ENCODE measurements at regions not wholly inside any gene's neighbourhood (a gene's known extent, or its start where the extent isn't known, plus 50 kb on each side); places are given as distances from the start of the nearest gene placed in this dataset.

- DNase-seq = no peak
Measured at GRCh38 chr9:79801459-79801858, 229.7 kb downstream of the TLE4 start.

GRCh38 chr9:79800578-79800977 lies 228.8 kb downstream of the TLE4 start:
- no peak for DNase-seq

- no peak for DNase-seq
Measured at GRCh38 chr9:79799691-79800335, 228.0 kb downstream of the TLE4 start.

- no peak for DNase-seq
Measured at GRCh38 chr9:79798450-79798849, 226.7 kb downstream of the TLE4 start.

- DNase-seq = no peak
Measured at GRCh38 chr9:79796411-79796810, 224.6 kb downstream of the TLE4 start.

- DNase-seq = no peak
Measured at GRCh38 chr9:79788662-79789061, 216.9 kb downstream of the TLE4 start.

GRCh38 chr9:79781263-79781662 lies 209.5 kb downstream of the TLE4 start:
- DNase-seq = no peak

- no peak for DNase-seq
Measured at GRCh38 chr9:79780559-79780958, 208.8 kb downstream of the TLE4 start.

GRCh38 chr9:79779901-79780300 lies 208.1 kb downstream of the TLE4 start:
- DNase-seq = no peak

GRCh38 chr9:79778581-79778980 lies 206.8 kb downstream of the TLE4 start:
- DNase-seq = no peak

- DNase-seq = no peak
Measured at GRCh38 chr9:79776581-79776980, 204.8 kb downstream of the TLE4 start.
